ENCODE measurements at regions not wholly inside any gene's neighbourhood (a gene's known extent, or its start where the extent isn't known, plus 50 kb on each side); places are given as distances from the start of the nearest gene placed in this dataset.

- no peaks in the 10 kb centered on the region for H3K9me3 ChIP-seq (ENCODE audit: insufficient read depth, low read length)
- no peaks in the 10 kb centered on the region for H3K79me2 ChIP-seq (ENCODE audit: insufficient read depth, low read length)
- H3K9ac ChIP-seq (ENCODE audit: low read length), result no peak overlapping the region
- no peaks in the 10 kb centered on the region for H4K20me1 ChIP-seq (ENCODE audit: low read depth, low read length)
- no peaks in the 10 kb centered on the region for H3K9me2 ChIP-seq (replicated peaks; ENCODE audit: insufficient read depth, low read length)
- no peaks in the 10 kb centered on the region for H3K27me3 ChIP-seq (ENCODE audit: low read length)
- H3F3A ChIP-seq (ENCODE audit: insufficient read depth), result no peaks in the 10 kb centered on the region
- H3K36me3 ChIP-seq (ENCODE audit: low read length), result no peaks in the 10 kb centered on the region
- H3K4me2 ChIP-seq (ENCODE audit: low read depth, low read length, poor library complexity, severe bottlenecking), result no peak overlapping the region
- no peak overlapping the region for H3K4me3 ChIP-seq (ENCODE audit: insufficient read depth, low read length, poor library complexity, severe bottlenecking)
- no peak overlapping the region for H2AFZ ChIP-seq (ENCODE audit: low read depth, low read length, severe bottlenecking)
- TF ChIP-seq EZH2phosphoT487 (conservative IDR thresholded peaks at IDR 0.05; ENCODE audit: low read length) (no peak), CTCF (IDR thresholded peaks at IDR 0.05; ENCODE audit: insufficient read depth, low read length, poor library complexity, severe bottlenecking) (no peak)
- no peak overlapping the region for H3K27ac ChIP-seq (ENCODE audit: low read depth, low read length)
Measured at GRCh38 chr4:23105759-23106370, 413.1 kb downstream of the GBA3 start.

- Histone ChIP-seq H3F3A (ENCODE audit: insufficient read depth) (no peaks in the 10 kb centered on the region), H3K9ac (ENCODE audit: low read length) (no peak overlapping the region), H3K4me3 (ENCODE audit: insufficient read depth, low read length, poor library complexity, severe bottlenecking) (no peak overlapping the region), H2AFZ (ENCODE audit: low read depth, low read length, severe bottlenecking) (no peak overlapping the region), H3K36me3 (ENCODE audit: low read length) (no peaks in the 10 kb centered on the region), H3K27me3 (ENCODE audit: low read length) (no peaks in the 10 kb centered on the region), H4K20me1 (ENCODE audit: low read depth, low read length) (no peaks in the 10 kb centered on the region), H3K9me3 (ENCODE audit: insufficient read depth, low read length) (no peaks in the 10 kb centered on the region), H3K27ac (ENCODE audit: low read depth, low read length) (no peak overlapping the region), H3K4me2 (ENCODE audit: low read depth, low read length, poor library complexity, severe bottlenecking) (no peak overlapping the region), H3K79me2 (ENCODE audit: insufficient read depth, low read length) (no peaks in the 10 kb centered on the region), H3K9me2 (replicated peaks; ENCODE audit: insufficient read depth, low read length) (no peaks in the 10 kb centered on the region)
- no peak for TF ChIP-seq CTCF (IDR thresholded peaks at IDR 0.05; ENCODE audit: insufficient read depth, low read length, poor library complexity, severe bottlenecking)
- TF ChIP-seq EZH2phosphoT487 (conservative IDR thresholded peaks at IDR 0.05; ENCODE audit: low read length), result no peak
Measured at GRCh38 chr4:23097251-23097650, 404.5 kb downstream of the GBA3 start.

- H3K79me2 ChIP-seq (ENCODE audit: insufficient read depth, low read length), result no peaks in the 10 kb centered on the region
- H3K4me3 ChIP-seq (ENCODE audit: insufficient read depth, low read length, poor library complexity, severe bottlenecking), result no peak overlapping the region
- H3K4me2 ChIP-seq (ENCODE audit: low read depth, low read length, poor library complexity, severe bottlenecking), result no peak overlapping the region
- no peaks in the 10 kb centered on the region for H3K27me3 ChIP-seq (ENCODE audit: low read length)
- no peak overlapping the region for H2AFZ ChIP-seq (ENCODE audit: low read depth, low read length, severe bottlenecking)
- H3K9me2 ChIP-seq (replicated peaks; ENCODE audit: insufficient read depth, low read length), result no peaks in the 10 kb centered on the region
- no peak overlapping the region for H3K27ac ChIP-seq (ENCODE audit: low read depth, low read length)
- H3F3A ChIP-seq (ENCODE audit: insufficient read depth), result no peaks in the 10 kb centered on the region
- no peaks in the 10 kb centered on the region for H3K36me3 ChIP-seq (ENCODE audit: low read length)
- no peaks in the 10 kb centered on the region for H3K9me3 ChIP-seq (ENCODE audit: insufficient read depth, low read length)
- TF ChIP-seq CTCF (IDR thresholded peaks at IDR 0.05; ENCODE audit: insufficient read depth, low read length, poor library complexity, severe bottlenecking) (no peak), EZH2phosphoT487 (conservative IDR thresholded peaks at IDR 0.05; ENCODE audit: low read length) (no peak)
- H3K9ac ChIP-seq (ENCODE audit: low read length), result no peak overlapping the region
- no peaks in the 10 kb centered on the region for H4K20me1 ChIP-seq (ENCODE audit: low read depth, low read length)
Measured at GRCh38 chr4:23091711-23092110, 399.0 kb downstream of the GBA3 start.

Data from SU-DHL-6 (cell line).